HEK293T (cell line): ENCODE measurements at regions not wholly inside any gene's neighbourhood (a gene's known extent, or its start where the extent isn't known, plus 50 kb on each side); places are given as distances from the start of the nearest gene placed in this dataset.

Experiments used
- CTBP1 ChIP-seq: fragments of 450-650 bp; IDR thresholded peaks from 2 replicates; pipeline ENCODE4 v1.6.1; 2016; ENCODE audit warnings: borderline replicate concordance
- ELF4 ChIP-seq: fragments of 450-650 bp; IDR thresholded peaks from 2 replicates; pipeline ENCODE4 v1.6.1; 2017; ENCODE audit warnings: antibody characterized with exemption
- FOXA1 ChIP-seq: fragments of 450-650 bp; IDR thresholded peaks from 2 replicates; pipeline ENCODE4 v1.6.1; 2016; ENCODE audit warnings: mild to moderate bottlenecking
- FOXK2 ChIP-seq: fragments of 450-650 bp; IDR thresholded peaks from 2 replicates; pipeline ENCODE4 v1.6.1; 2016; ENCODE audit warnings: mild to moderate bottlenecking
- FOXM1 ChIP-seq: fragments of 450-650 bp; IDR thresholded peaks from 2 replicates; pipeline ENCODE4 v1.6.1; 2017; ENCODE audit warnings: mild to moderate bottlenecking, borderline replicate concordance
- HDGF ChIP-seq: fragments of 450-650 bp; IDR thresholded peaks from 2 replicates; pipeline ENCODE4 v1.6.1; 2017; ENCODE audit warnings: antibody characterized with exemption, borderline replicate concordance
- NFRKB ChIP-seq: fragments of 450-650 bp; IDR thresholded peaks from 2 replicates; pipeline ENCODE4 v1.6.1; 2016; ENCODE audit warnings: mild to moderate bottlenecking, moderate library complexity
- SP1 ChIP-seq: fragments of 450-650 bp; IDR thresholded peaks from 2 replicates; pipeline ENCODE4 v1.6.1; 2017
- SUZ12 ChIP-seq: fragments of 450-650 bp; IDR thresholded peaks from 2 replicates; pipeline ENCODE4 v1.6.1; 2016; ENCODE audit warnings: mild to moderate bottlenecking
- TARDBP ChIP-seq: fragments of 450-650 bp; IDR thresholded peaks from 2 replicates; pipeline ENCODE4 v1.6.1; 2016
- ZNF384 ChIP-seq: fragments of 450-650 bp; IDR thresholded peaks from 2 replicates; pipeline ENCODE4 v1.6.1; 2016
- TF ChIP-seq, protein P1 (sequence below): fragments of 450-650 bp; IDR thresholded peaks from 2 replicates; pipeline ENCODE4 v1.6.1; 2016

DNA sequence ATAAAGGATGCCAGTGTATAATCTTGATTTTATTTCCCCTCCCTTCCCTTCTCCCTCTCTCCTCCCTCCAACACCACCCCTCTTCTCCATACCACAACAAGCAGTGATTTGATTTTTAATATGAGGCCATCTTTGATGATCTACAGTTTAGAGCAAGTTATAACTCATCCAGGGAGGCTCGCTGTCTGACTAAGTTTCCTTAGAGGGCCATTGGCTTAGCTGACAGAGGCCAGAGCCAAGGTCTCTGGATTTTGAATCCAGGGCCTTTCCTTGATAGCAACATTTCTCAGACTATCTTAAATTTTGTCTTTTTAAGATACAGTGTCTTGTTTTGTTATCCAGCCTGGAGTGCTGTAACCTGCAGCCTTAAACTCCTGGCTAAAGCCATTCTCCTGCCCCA lies 431.0 kb upstream of the USP24 start:
- TF ChIP-seq, protein P1, sequence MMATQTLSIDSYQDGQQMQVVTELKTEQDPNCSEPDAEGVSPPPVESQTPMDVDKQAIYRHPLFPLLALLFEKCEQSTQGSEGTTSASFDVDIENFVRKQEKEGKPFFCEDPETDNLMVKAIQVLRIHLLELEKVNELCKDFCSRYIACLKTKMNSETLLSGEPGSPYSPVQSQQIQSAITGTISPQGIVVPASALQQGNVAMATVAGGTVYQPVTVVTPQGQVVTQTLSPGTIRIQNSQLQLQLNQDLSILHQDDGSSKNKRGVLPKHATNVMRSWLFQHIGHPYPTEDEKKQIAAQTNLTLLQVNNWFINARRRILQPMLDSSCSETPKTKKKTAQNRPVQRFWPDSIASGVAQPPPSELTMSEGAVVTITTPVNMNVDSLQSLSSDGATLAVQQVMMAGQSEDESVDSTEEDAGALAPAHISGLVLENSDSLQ = no peak
- TF ChIP-seq SP1 = no peak
- no peak for TF ChIP-seq NFRKB
- no peak for TF ChIP-seq SUZ12
- no peak for TF ChIP-seq TARDBP
- TF ChIP-seq HDGF = no peak
- TF ChIP-seq ZNF384 = no peak
- TF ChIP-seq FOXM1 = no peak
- no peak for TF ChIP-seq ELF4
- TF ChIP-seq FOXK2 = no peak
- no peak for TF ChIP-seq FOXA1
- no peak for TF ChIP-seq CTBP1
